Tibial nerve (tissue), 4 donors: ENCODE measurements at regions not wholly inside any gene's neighbourhood (a gene's known extent, or its start where the extent isn't known, plus 50 kb on each side); places are given as distances from the start of the nearest gene placed in this dataset.

Source experiments
- DNase-seq, 2 donors: peaks; one replicate each; pipeline ENCODE4 v3.0.0-alpha.2; 2019; ENCODE audit warnings: low spot score in 2 of 2
- H3K27ac ChIP-seq, 4 donors: fragments of 200-600 bp; sonication (generic) in 3 of 4; one replicate each; pipeline ENCODE4 v1.5.1; 2017 to 2019; ENCODE audit warnings: mild to moderate bottlenecking in 1 of 4
- H3K27me3 ChIP-seq, 2 donors: fragments of 200-600 bp; sonication (generic) in 1 of 2; one replicate each; pipeline versions ENCODE4 v1.5.1 to v1.6.0; 2017 to 2019
- H3K36me3 ChIP-seq, 3 donors: fragments of 200-600 bp; sonication (generic); one replicate each; pipeline ENCODE4 v1.5.1; 2018 to 2019
- H3K4me1 ChIP-seq, 4 donors: fragments of 200-600 bp; sonication (generic) in 3 of 4; one replicate each; pipeline ENCODE4 v1.5.1; 2017 to 2019
- H3K4me3 ChIP-seq, 4 donors: fragments of 200-600 bp; sonication (generic) in 3 of 4; one replicate each; pipeline ENCODE4 v1.5.1; 2017 to 2019; ENCODE audit warnings: mild to moderate bottlenecking in 1 of 4, moderate library complexity in 1 of 4
- H3K9me3 ChIP-seq, 4 donors: fragments of 200-600 bp; sonication (generic) in 3 of 4; one replicate each; pipeline ENCODE4 v1.5.1; 2017 to 2019
- EP300 ChIP-seq, 2 donors: sonication (generic); formaldehyde crosslinking; IDR thresholded peaks; one replicate each; pipeline ENCODE4 v1.6.1; 2017; ENCODE audit warnings: antibody characterized with exemption in 2 of 2, mild to moderate bottlenecking in 1 of 2
- POLR2A ChIP-seq, 2 donors: fragments of 450-650 bp; IDR thresholded peaks; one replicate each; pipeline ENCODE4 v1.6.1; 2017; ENCODE audit warnings: antibody characterized with exemption in 2 of 2, mild to moderate bottlenecking in 2 of 2, moderate library complexity in 2 of 2
- WGBS, 2 donors: methylation state at CpG; one replicate each; pipeline ENCODE4 v1.1.5; 2018; 5-methylcytosine and 5-hydroxymethylcytosine counted together
- TF ChIP-seq, protein P1 (sequence below), 5 experiments: fragments of 200-600 bp in 3 of 5; fragments of 450-650 bp in 2 of 5; sonication (generic) in 3 of 5; IDR thresholded peaks; one replicate each; pipeline ENCODE4 v1.5.1; 2016 to 2019; ENCODE audit warnings: antibody characterized with exemption in 5 of 5, mild to moderate bottlenecking in 3 of 5, moderate library complexity in 2 of 5

DNA sequence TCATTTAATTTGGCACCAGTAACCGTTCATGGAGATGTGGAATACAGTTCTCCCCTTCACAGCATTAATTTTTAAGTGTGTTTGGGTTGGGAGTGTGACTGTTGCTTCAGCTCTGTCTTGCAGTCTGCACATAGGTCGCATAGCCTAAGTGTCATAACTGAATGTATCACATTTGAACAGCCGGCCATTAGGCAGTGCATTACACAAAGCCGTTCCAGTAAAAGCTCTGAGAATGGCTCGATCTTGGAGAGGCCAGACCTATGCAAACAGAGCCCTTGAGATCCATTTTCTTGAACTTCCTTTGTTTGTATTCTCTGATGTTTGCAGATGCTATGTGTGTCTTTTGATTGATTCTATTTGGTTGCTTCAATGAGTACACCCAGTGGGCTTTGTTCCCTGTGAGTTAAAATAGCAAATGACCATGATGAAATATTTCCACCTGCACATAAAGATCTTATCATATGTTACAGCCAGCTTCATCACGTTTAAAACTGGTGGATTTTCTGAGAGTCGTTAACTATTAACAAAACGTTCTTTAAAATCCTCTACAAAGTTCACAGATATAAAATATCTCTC is 1104.9 kb upstream of the SLC10A2 start:
- no peak overlapping the region for H3K4me3 ChIP-seq
- DNase-seq: no peak
- no peaks in the 10 kb centered on the region for H3K9me3 ChIP-seq
- H3K27me3 ChIP-seq: no peaks in the 10 kb centered on the region
- H3K36me3 ChIP-seq: no peaks in the 10 kb centered on the region
- H3K4me1 ChIP-seq: no peaks in the 10 kb centered on the region
- WGBS, 2 donors: 53 to 58% methylated on average over 8 of the region's 8 CpGs
- TF ChIP-seq EP300 (IDR thresholded peaks at IDR 0.05): no peak
- TF ChIP-seq, protein P1, sequence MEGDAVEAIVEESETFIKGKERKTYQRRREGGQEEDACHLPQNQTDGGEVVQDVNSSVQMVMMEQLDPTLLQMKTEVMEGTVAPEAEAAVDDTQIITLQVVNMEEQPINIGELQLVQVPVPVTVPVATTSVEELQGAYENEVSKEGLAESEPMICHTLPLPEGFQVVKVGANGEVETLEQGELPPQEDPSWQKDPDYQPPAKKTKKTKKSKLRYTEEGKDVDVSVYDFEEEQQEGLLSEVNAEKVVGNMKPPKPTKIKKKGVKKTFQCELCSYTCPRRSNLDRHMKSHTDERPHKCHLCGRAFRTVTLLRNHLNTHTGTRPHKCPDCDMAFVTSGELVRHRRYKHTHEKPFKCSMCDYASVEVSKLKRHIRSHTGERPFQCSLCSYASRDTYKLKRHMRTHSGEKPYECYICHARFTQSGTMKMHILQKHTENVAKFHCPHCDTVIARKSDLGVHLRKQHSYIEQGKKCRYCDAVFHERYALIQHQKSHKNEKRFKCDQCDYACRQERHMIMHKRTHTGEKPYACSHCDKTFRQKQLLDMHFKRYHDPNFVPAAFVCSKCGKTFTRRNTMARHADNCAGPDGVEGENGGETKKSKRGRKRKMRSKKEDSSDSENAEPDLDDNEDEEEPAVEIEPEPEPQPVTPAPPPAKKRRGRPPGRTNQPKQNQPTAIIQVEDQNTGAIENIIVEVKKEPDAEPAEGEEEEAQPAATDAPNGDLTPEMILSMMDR (IDR thresholded peaks at IDR 0.05): no peak
- TF ChIP-seq POLR2A (IDR thresholded peaks at IDR 0.05): no peak
- no peak overlapping the region for H3K27ac ChIP-seq

DNA sequence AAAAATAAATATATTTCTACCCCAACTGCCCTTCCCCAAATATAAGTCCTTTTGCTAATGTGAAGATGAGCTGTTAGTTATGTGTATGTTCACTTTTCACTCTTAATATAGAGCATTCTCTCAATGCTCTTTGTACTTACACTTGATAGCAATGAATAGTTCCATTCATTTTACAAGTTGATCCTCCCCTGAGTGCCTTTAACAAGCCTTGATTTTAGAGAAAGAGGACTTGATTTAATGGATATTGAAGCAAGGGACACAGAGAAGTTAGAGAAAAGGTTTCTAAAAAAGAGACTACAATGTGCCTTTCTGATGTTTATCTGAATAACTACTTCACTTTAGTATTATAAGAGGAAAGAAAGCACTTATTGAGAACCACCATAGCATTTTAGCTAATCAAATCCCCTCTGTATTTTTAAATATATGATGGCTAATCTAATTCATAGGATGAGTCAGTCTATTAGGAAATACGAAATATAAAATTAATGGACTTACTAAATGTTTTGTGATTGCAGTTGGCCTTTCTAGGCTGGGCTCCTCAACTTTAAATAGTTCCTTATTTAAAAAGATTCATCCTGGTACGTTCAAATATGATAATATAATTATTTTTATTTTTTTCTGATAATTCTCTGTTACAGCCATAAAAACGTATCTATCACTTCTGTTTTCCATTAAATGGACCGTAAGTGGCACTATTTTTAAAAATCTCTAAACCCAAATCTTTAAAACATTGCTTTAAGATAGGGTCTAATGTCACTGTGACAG is 1097.8 kb upstream of the SLC10A2 start:
- H3K4me3 ChIP-seq: no peak overlapping the region
- H3K4me1 ChIP-seq: no peaks in the 10 kb centered on the region

DNA sequence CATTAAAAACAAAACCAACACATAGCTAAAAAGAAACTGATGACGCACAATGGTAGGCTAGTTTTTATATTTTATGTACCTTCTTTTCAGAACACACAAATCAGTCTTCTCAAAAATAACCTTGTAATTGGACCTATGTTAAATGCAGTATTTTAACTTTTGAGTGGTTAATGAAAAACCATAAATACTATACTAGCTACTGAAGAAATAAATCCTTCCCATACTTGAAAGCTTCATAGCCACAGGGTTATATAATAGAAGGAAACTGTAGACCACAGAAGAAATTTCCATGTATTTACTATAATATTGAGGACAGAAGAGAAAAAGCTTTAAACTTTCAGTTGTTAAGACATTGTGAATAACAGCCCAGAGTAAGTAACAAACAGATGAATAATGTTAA is 1094.3 kb upstream of the SLC10A2 start:
- DNase-seq: no peak
- no peak for TF ChIP-seq EP300 (IDR thresholded peaks at IDR 0.05)
- TF ChIP-seq, protein P1 (IDR thresholded peaks at IDR 0.05): no peak
- no peak for TF ChIP-seq POLR2A (IDR thresholded peaks at IDR 0.05)
- Histone ChIP-seq H3K4me3 (no peak overlapping the region), H3K27me3 (no peaks in the 10 kb centered on the region), H3K9me3 (no peaks in the 10 kb centered on the region), H3K4me1 (no peaks in the 10 kb centered on the region), H3K27ac (no peak overlapping the region), H3K36me3 (no peaks in the 10 kb centered on the region)
- 89 to 98% methylated on average over 1 of the region's 1 CpG for WGBS, 2 donors

More for the DNA sequence above, 1097.8 kb upstream of the SLC10A2 start:
- DNase-seq: no peak
- H3K27ac ChIP-seq: no peak overlapping the region
- no peaks in the 10 kb centered on the region for H3K27me3 ChIP-seq
- no peaks in the 10 kb centered on the region for H3K36me3 ChIP-seq
- 69 to 71% methylated on average over 4 of the region's 4 CpGs for WGBS, 2 donors
- no peaks in the 10 kb centered on the region for H3K9me3 ChIP-seq
- TF ChIP-seq, protein P1 (IDR thresholded peaks at IDR 0.05): no peak
- TF ChIP-seq EP300 (IDR thresholded peaks at IDR 0.05) (no peak), POLR2A (IDR thresholded peaks at IDR 0.05) (no peak)

DNA sequence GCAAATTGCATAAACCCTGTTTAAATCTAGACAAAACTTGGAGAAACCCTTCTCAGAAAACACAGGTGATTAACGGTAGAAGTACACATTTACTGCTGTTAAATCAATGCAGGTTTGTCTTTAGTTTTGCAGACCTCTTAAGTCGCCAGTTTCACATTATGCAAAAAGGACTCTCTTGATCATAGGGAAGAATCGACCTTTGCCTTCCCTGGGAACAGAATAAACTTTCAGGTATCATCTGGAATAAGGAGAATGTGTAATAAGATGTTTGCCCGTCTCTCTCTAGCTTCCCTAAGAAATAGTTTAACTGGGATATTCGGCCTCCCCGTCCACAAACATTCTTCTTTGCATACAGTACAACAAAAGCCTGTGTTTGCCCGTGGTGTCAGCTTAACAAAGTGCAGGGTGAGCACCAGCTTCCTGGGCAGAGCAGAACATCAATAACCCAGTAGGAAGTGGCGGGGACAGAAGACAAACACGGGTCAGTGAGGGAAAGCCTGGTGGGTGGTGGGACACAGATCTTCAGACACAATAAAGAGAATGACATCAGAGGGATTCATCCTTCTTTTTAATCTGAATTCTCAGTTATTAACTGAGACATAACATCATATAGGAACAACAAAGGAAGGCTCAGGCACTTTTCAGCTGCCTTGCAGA is 1077.7 kb upstream of the SLC10A2 start:
- TF ChIP-seq EP300 (IDR thresholded peaks at IDR 0.05) (no peak), POLR2A (IDR thresholded peaks at IDR 0.05) (no peak)
- TF ChIP-seq, protein P1 (IDR thresholded peaks at IDR 0.05): no peak
- no peaks in the 10 kb centered on the region for H3K27me3 ChIP-seq
- no peaks in the 10 kb centered on the region for H3K36me3 ChIP-seq
- H3K4me3 ChIP-seq: no peak overlapping the region
- 50 to 53% methylated on average over 9 of the region's 9 CpGs for WGBS, 2 donors
- H3K27ac ChIP-seq: no peak overlapping the region
- no peaks in the 10 kb centered on the region for H3K4me1 ChIP-seq
- no peak for DNase-seq
- H3K9me3 ChIP-seq: no peaks in the 10 kb centered on the region

DNA sequence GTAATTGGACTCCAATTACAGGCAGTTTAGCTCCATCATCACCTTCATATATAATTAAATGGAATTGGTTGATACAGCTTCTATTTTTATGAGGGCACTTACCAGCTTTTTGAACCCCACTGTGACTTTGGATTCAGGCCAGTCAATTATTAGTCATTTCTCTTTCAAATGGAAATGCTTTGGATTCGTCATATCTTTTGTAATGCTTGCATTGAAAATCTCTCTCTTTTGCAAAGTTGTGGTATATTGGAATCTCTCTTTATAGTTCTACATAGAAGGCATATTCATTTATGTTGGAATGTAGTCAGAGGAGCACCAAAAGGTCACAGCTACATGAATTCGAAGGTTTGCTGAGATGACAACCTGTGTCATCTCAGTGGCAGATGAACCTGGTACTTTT is 1074.3 kb upstream of the SLC10A2 start:
- TF ChIP-seq EP300 (IDR thresholded peaks at IDR 0.05) (no peak), POLR2A (IDR thresholded peaks at IDR 0.05) (no peak)
- TF ChIP-seq, protein P1 (IDR thresholded peaks at IDR 0.05): no peak
- Histone ChIP-seq H3K4me3 (no peak overlapping the region), H3K9me3 (no peaks in the 10 kb centered on the region), H3K27ac (no peak overlapping the region), H3K36me3 (no peaks in the 10 kb centered on the region), H3K4me1 (no peaks in the 10 kb centered on the region), H3K27me3 (no peaks in the 10 kb centered on the region)
- 51 to 71% methylated on average over 2 of the region's 2 CpGs for WGBS, 2 donors
- no peak for DNase-seq
